GM21447 (cell line): ENCODE measurements at regions not wholly inside any gene's neighbourhood (a gene's known extent, or its start where the extent isn't known, plus 50 kb on each side); places are given as distances from the start of the nearest gene placed in this dataset.

Source experiments
- ATAC-seq: cut with Tn5 transposase; IDR thresholded peaks from one replicate; pipeline ENCODE4 v1.9.1; 2021; ENCODE audit not compliant: unreplicated experiment

- no peak for ATAC-seq
Observed at GRCh38 chr18:23341983-23342382, 111.1 kb upstream of the RIOK3 start.

- no peak for ATAC-seq
Observed at GRCh38 chr18:23342506-23342905, 110.6 kb upstream of the RIOK3 start.

GRCh38 chr18:23350188-23350587 lies 102.9 kb upstream of the RIOK3 start:
- ATAC-seq, result no peak

- ATAC-seq, result no peak
Observed at GRCh38 chr18:23351521-23351920, 101.6 kb upstream of the RIOK3 start.

GRCh38 chr18:23352042-23352441 lies 101.0 kb upstream of the RIOK3 start:
- ATAC-seq, result no peak

GRCh38 chr18:23353459-23353858 lies 99.6 kb upstream of the RIOK3 start:
- peak; percentile 56 for ATAC-seq

- no peak for ATAC-seq
Observed at GRCh38 chr18:23354625-23355024, 98.5 kb upstream of the RIOK3 start.

- ATAC-seq, result no peak
Observed at GRCh38 chr18:23355206-23355605, 97.9 kb upstream of the RIOK3 start.

GRCh38 chr18:23356424-23356823 lies 96.7 kb upstream of the RIOK3 start:
- no peak for ATAC-seq

- ATAC-seq, result no peak
Observed at GRCh38 chr18:23356915-23357601, 96.0 kb upstream of the RIOK3 start.

GRCh38 chr18:23357996-23358594 lies 95.0 kb upstream of the RIOK3 start:
- ATAC-seq, result no peak

GRCh38 chr18:23359421-23359820 lies 93.7 kb upstream of the RIOK3 start:
- ATAC-seq, result no peak

- no peak for ATAC-seq
Observed at GRCh38 chr18:23363865-23364570, 89.1 kb upstream of the RIOK3 start.

GRCh38 chr18:23365602-23366001 lies 87.5 kb upstream of the RIOK3 start:
- no peak for ATAC-seq

- no peak for ATAC-seq
Observed at GRCh38 chr18:23369266-23369665, 83.8 kb upstream of the RIOK3 start.

GRCh38 chr18:23373570-23373969 lies 79.5 kb upstream of the RIOK3 start:
- no peak for ATAC-seq

- ATAC-seq, result peak; percentile 75
Observed at GRCh38 chr18:23377669-23378301, 75.3 kb upstream of the RIOK3 start.

GRCh38 chr18:23378302-23378686 lies 74.8 kb upstream of the RIOK3 start:
- no peak for ATAC-seq

GRCh38 chr18:23380001-23380550 lies 73.0 kb upstream of the RIOK3 start:
- ATAC-seq, result no peak

- no peak for ATAC-seq
Observed at GRCh38 chr18:23380817-23381216, 72.3 kb upstream of the RIOK3 start.

- no peak for ATAC-seq
Observed at GRCh38 chr18:23383494-23383893, 69.6 kb upstream of the RIOK3 start.
